ENCODE measurements at regions not wholly inside any gene's neighbourhood (a gene's known extent, or its start where the extent isn't known, plus 50 kb on each side); places are given as distances from the start of the nearest gene placed in this dataset.

DNA sequence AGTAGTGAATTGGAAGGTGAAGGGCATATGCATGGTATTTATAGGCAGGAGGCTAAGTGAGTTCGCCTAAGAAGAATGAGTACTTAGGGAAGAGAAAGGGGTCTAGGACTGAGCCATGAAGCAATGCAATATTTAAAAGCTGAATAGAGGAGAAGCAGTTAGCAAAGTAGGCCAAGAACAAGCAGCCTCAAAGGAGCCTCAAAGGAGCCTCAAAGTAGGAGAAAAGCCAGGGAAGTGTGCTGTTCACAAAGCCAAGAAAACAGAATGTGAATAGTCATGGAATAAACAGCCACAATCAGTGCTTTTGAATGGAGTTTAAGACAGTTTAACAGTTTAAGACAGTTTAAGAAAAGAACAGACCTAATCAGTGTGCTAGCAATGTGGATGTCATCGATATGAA, 762.0 kb downstream of the SORCS1 start:
- H3K79me2 ChIP-seq = no peaks in the 10 kb centered on the region
- H3K4me1 ChIP-seq (ENCODE audit: insufficient read depth) = no peaks in the 10 kb centered on the region
- no peaks in the 10 kb centered on the region for H3K9me2 ChIP-seq (replicated peaks; ENCODE audit: insufficient read depth)
- H3K4me3 ChIP-seq = no peak overlapping the region
- H3K27ac ChIP-seq = no peak overlapping the region
- TF ChIP-seq EZH2phosphoT487 (IDR thresholded peaks at IDR 0.05; ENCODE audit: low read depth, severe bottlenecking, unreplicated experiment) = no peak
- TF ChIP-seq EZH2 (IDR thresholded peaks at IDR 0.05; ENCODE audit: borderline replicate concordance) = no peak
- no peak for TF ChIP-seq CTCF (IDR thresholded peaks at IDR 0.05; ENCODE audit: poor library complexity)
- H2AFZ ChIP-seq = no peak overlapping the region
- no peaks in the 10 kb centered on the region for H3K27me3 ChIP-seq
- 86% methylated on average over 2 of the region's 2 CpGs for WGBS (ENCODE audit: low lambda C conversion rate, missing lambda C conversion rate)
- no peak for DNase-seq (ENCODE audit: low spot score)
- no peaks in the 10 kb centered on the region for H3K36me3 ChIP-seq (replicated peaks; ENCODE audit: insufficient read depth, low read depth)
- H4K20me1 ChIP-seq (ENCODE audit: insufficient read depth, poor library complexity, severe bottlenecking) = no peaks in the 10 kb centered on the region
- H3K4me2 ChIP-seq = no peak overlapping the region
- H3K9me3 ChIP-seq (ENCODE audit: low read depth) = no peaks in the 10 kb centered on the region

DNA sequence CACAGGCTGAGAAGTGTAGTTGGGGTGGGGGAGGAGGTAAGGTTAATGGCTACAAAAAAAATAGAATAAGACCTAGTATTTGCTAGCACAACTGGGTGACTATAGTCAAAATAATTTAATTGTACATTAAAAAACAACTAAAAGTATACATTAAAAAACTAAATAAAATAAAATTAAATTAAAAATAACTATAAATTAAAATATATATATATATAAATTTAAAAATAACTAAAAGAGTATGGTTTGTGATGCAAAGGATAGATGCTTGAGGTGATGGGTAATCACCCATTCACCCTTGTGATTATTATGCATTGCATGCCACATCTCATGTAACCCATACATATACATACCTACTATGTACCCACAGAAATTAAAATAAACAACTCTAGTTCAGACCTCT, 762.5 kb downstream of the SORCS1 start:
- TF ChIP-seq CTCF (IDR thresholded peaks at IDR 0.05; ENCODE audit: poor library complexity) = no peak
- no peak for TF ChIP-seq EZH2phosphoT487 (IDR thresholded peaks at IDR 0.05; ENCODE audit: low read depth, severe bottlenecking, unreplicated experiment)
- no peak for TF ChIP-seq EZH2 (IDR thresholded peaks at IDR 0.05; ENCODE audit: borderline replicate concordance)
- Histone ChIP-seq H3K9me3 (ENCODE audit: low read depth) (no peaks in the 10 kb centered on the region), H3K27ac (no peak overlapping the region), H3K36me3 (replicated peaks; ENCODE audit: insufficient read depth, low read depth) (no peaks in the 10 kb centered on the region), H3K4me3 (no peak overlapping the region), H4K20me1 (ENCODE audit: insufficient read depth, poor library complexity, severe bottlenecking) (no peaks in the 10 kb centered on the region), H3K79me2 (no peaks in the 10 kb centered on the region), H3K4me1 (ENCODE audit: insufficient read depth) (no peaks in the 10 kb centered on the region), H3K4me2 (no peak overlapping the region), H2AFZ (no peak overlapping the region), H3K9me2 (replicated peaks; ENCODE audit: insufficient read depth) (no peaks in the 10 kb centered on the region), H3K27me3 (no peaks in the 10 kb centered on the region)
- no peak for DNase-seq (ENCODE audit: low spot score)

DNA sequence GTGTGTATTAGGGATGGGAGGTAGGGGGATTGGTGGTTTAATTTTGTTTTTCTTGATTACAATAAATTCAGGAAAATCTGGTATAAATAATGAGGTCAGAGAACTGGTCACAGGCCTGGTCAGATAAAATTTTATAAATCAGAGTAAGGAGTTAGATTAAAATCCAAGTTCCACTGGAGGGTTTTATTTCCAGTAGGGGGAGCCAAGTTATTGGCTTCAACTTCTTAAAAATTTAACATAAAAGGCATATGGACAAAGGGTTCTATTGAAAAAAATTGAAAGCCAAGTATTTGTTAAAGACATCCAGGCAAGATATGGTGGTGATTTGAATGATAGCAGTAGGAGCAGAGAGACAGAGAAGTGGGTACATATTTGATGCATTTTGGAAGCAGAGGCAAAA, 763.3 kb downstream of the SORCS1 start:
- no peaks in the 10 kb centered on the region for H3K9me3 ChIP-seq (ENCODE audit: low read depth)
- TF ChIP-seq EZH2 (IDR thresholded peaks at IDR 0.05; ENCODE audit: borderline replicate concordance) (no peak), EZH2phosphoT487 (IDR thresholded peaks at IDR 0.05; ENCODE audit: low read depth, severe bottlenecking, unreplicated experiment) (no peak), CTCF (IDR thresholded peaks at IDR 0.05; ENCODE audit: poor library complexity) (peak; percentile 28)
- H3K4me3 ChIP-seq = no peak overlapping the region
- no peaks in the 10 kb centered on the region for H3K4me1 ChIP-seq (ENCODE audit: insufficient read depth)
- no peak overlapping the region for H2AFZ ChIP-seq
- no peak for DNase-seq (ENCODE audit: low spot score)
- no peak overlapping the region for H3K4me2 ChIP-seq
- H3K9me2 ChIP-seq (replicated peaks; ENCODE audit: insufficient read depth) = no peaks in the 10 kb centered on the region
- no peaks in the 10 kb centered on the region for H3K27me3 ChIP-seq
- no peaks in the 10 kb centered on the region for H3K79me2 ChIP-seq
- no peaks in the 10 kb centered on the region for H3K36me3 ChIP-seq (replicated peaks; ENCODE audit: insufficient read depth, low read depth)
- H3K27ac ChIP-seq = no peak overlapping the region
- H4K20me1 ChIP-seq (ENCODE audit: insufficient read depth, poor library complexity, severe bottlenecking) = no peaks in the 10 kb centered on the region

DNA sequence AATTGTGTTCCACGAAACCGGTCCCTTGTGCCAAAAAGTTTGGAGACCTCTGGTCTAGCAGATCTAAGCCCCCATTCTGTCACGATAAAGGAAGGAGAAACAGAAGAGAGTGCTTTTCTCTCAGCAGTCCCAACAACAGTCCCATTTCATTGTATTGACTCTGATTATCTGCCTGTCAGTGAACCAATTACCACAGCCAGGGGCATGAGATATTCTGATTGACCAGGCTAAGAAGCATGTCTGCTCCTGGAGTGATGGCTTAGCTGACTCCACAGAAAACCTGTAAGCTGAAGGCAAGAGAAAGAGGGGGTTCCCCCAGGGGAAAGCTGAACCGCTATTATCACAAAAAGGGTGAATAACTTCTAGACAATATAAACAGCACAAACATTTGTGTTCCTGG, 765.4 kb downstream of the SORCS1 start:
- no peaks in the 10 kb centered on the region for H3K27me3 ChIP-seq
- 58% methylated on average over 4 of the region's 4 CpGs for WGBS (ENCODE audit: low lambda C conversion rate, missing lambda C conversion rate)
- H3K27ac ChIP-seq = no peak overlapping the region
- H3K9me3 ChIP-seq (ENCODE audit: low read depth) = no peaks in the 10 kb centered on the region
- no peak for DNase-seq (ENCODE audit: low spot score)
- H4K20me1 ChIP-seq (ENCODE audit: insufficient read depth, poor library complexity, severe bottlenecking) = no peaks in the 10 kb centered on the region
- no peak overlapping the region for H2AFZ ChIP-seq
- no peaks in the 10 kb centered on the region for H3K36me3 ChIP-seq (replicated peaks; ENCODE audit: insufficient read depth, low read depth)
- TF ChIP-seq EZH2phosphoT487 (IDR thresholded peaks at IDR 0.05; ENCODE audit: low read depth, severe bottlenecking, unreplicated experiment) (no peak), EZH2 (IDR thresholded peaks at IDR 0.05; ENCODE audit: borderline replicate concordance) (no peak), CTCF (IDR thresholded peaks at IDR 0.05; ENCODE audit: poor library complexity) (no peak)
- no peaks in the 10 kb centered on the region for H3K9me2 ChIP-seq (replicated peaks; ENCODE audit: insufficient read depth)
- no peak overlapping the region for H3K4me2 ChIP-seq
- H3K79me2 ChIP-seq = no peaks in the 10 kb centered on the region
- H3K4me3 ChIP-seq = no peak overlapping the region
- no peaks in the 10 kb centered on the region for H3K4me1 ChIP-seq (ENCODE audit: insufficient read depth)
